Astrocyte (in vitro differentiated cells and primary cell): ENCODE measurements at regions not wholly inside any gene's neighbourhood (a gene's known extent, or its start where the extent isn't known, plus 50 kb on each side); places are given as distances from the start of the nearest gene placed in this dataset.

Experiments used
- DNase-seq: peaks from one replicate; pipeline ENCODE4 v3.0.0-alpha.2; 2010; ENCODE audit warnings: low read depth
- FAIRE-seq: peaks from 2 replicates; lab custom pipeline; 2011; peaks lifted over from hg19 to GRCh38; lab: Jason Lieb, UNC
- H2AFZ ChIP-seq: 2 replicates; pipeline ENCODE4 v1.6.0; 2012; ENCODE audit warnings: low read depth, low read length, inconsistent platforms
- H3K27ac ChIP-seq: 2 replicates; pipeline ENCODE4 v1.5.1; 2011; ENCODE audit warnings: low read depth, low read length, inconsistent platforms
- H3K27me3 ChIP-seq: 2 replicates; pipeline ENCODE4 v1.6.0; 2011; ENCODE audit warnings: low read length, inconsistent platforms; ENCODE audit not compliant: insufficient read depth
- H3K36me3 ChIP-seq: 2 replicates; pipeline ENCODE4 v1.5.1; 2011; ENCODE audit warnings: low read length, inconsistent platforms; ENCODE audit not compliant: insufficient read depth
- H3K4me1 ChIP-seq: 2 replicates; pipeline ENCODE4 v1.5.1; 2011; ENCODE audit warnings: low read length, inconsistent platforms; ENCODE audit not compliant: insufficient read depth
- H3K4me2 ChIP-seq: 2 replicates; pipeline ENCODE4 v1.6.0; 2012; ENCODE audit warnings: low read length, inconsistent platforms
- H3K4me3 ChIP-seq: 2 replicates; pipeline ENCODE4 v1.5.1; 2011; ENCODE audit warnings: low read depth, mild to moderate bottlenecking, low read length, inconsistent platforms; ENCODE audit not compliant: insufficient read depth
- H3K79me2 ChIP-seq: 2 replicates; pipeline ENCODE4 v1.6.0; 2012; ENCODE audit warnings: mild to moderate bottlenecking, low read length, inconsistent platforms; ENCODE audit not compliant: insufficient read depth
- H3K9ac ChIP-seq: 2 replicates; pipeline ENCODE4 v1.6.0; 2012; ENCODE audit warnings: mild to moderate bottlenecking, low read length, inconsistent platforms
- H3K9me3 ChIP-seq: 2 replicates; pipeline ENCODE4 v1.5.1; 2012; ENCODE audit warnings: low read depth, mild to moderate bottlenecking, low read length, inconsistent platforms; ENCODE audit not compliant: insufficient read depth
- H4K20me1 ChIP-seq: 2 replicates; pipeline ENCODE4 v1.6.0; 2012; ENCODE audit warnings: low read length, inconsistent platforms; ENCODE audit not compliant: insufficient read depth
- H3K27ac Mint-ChIP-seq: one replicate; pipeline ENCODE4 v1.8.0; 2021; ENCODE audit warnings: mild to moderate bottlenecking, mixed read lengths; ENCODE audit not compliant: unreplicated experiment
- H3K27me3 Mint-ChIP-seq: one replicate; pipeline ENCODE4 v1.8.0; 2021; ENCODE audit warnings: low read depth, mixed read lengths; ENCODE audit not compliant: unreplicated experiment
- H3K36me3 Mint-ChIP-seq: one replicate; pipeline ENCODE4 v1.8.0; 2021; ENCODE audit warnings: low read depth, mixed read lengths; ENCODE audit not compliant: unreplicated experiment
- H3K4me1 Mint-ChIP-seq: one replicate; pipeline ENCODE4 v1.8.0; 2021; ENCODE audit warnings: low read depth, mixed read lengths; ENCODE audit not compliant: unreplicated experiment
- H3K4me3 Mint-ChIP-seq: one replicate; pipeline ENCODE4 v1.8.0; 2021; ENCODE audit warnings: mild to moderate bottlenecking, moderate library complexity, mixed read lengths; ENCODE audit not compliant: unreplicated experiment
- H3K9me3 Mint-ChIP-seq: one replicate; pipeline ENCODE4 v1.8.0; 2021; ENCODE audit warnings: mild to moderate bottlenecking, mixed read lengths; ENCODE audit not compliant: unreplicated experiment
- CTCF ChIP-seq: IDR thresholded peaks from 2 replicates; pipeline ENCODE4 v1.5.1; 2011; ENCODE audit warnings: low read depth, mild to moderate bottlenecking, inconsistent platforms, low read length, moderate library complexity; ENCODE audit not compliant: insufficient read depth
- EZH2 ChIP-seq: IDR thresholded peaks from 2 replicates; pipeline ENCODE4 v1.6.1; 2012; ENCODE audit warnings: mild to moderate bottlenecking, low read length, inconsistent platforms; ENCODE audit not compliant: insufficient read depth

GRCh38 chr4:38568768-38569167 is 95.2 kb upstream of the KLF3 start:
- no peak for FAIRE-seq
- Histone ChIP-seq H3K4me2 (no peak overlapping the region), H3K36me3 (no peaks in the 10 kb centered on the region), H3K27ac (no peak overlapping the region), H3K79me2 (no peaks in the 10 kb centered on the region), H4K20me1 (no peaks in the 10 kb centered on the region), H3K4me3 (no peak overlapping the region), H3K4me1 (peaks cover 9% of the 10 kb centered on the region), H3K9me3 (no peaks in the 10 kb centered on the region), H3K27me3 (no peaks in the 10 kb centered on the region), H2AFZ (no peak overlapping the region), H3K9ac (no peak overlapping the region)
- Mint-ChIP-seq H3K27ac (no peak overlapping the region), H3K9me3 (no peaks in the 10 kb centered on the region), H3K4me3 (no peak overlapping the region), H3K4me1 (no peaks in the 10 kb centered on the region), H3K36me3 (no peaks in the 10 kb centered on the region), H3K27me3 (peaks cover 3% of the 10 kb centered on the region)
- no peak for DNase-seq
- no peak for TF ChIP-seq CTCF

GRCh38 chr4:38570647-38571276 is 93.2 kb upstream of the KLF3 start:
- DNase-seq = no peak
- no peaks in the 10 kb centered on the region for H3K27me3 ChIP-seq
- Mint-ChIP-seq H3K27ac (no peak overlapping the region), H3K27me3 (peaks cover 3% of the 10 kb centered on the region), H3K36me3 (no peaks in the 10 kb centered on the region), H3K4me3 (no peak overlapping the region), H3K9me3 (no peaks in the 10 kb centered on the region), H3K4me1 (no peaks in the 10 kb centered on the region)
- H3K27ac ChIP-seq = no peak overlapping the region
- no peak overlapping the region for H2AFZ ChIP-seq
- H3K79me2 ChIP-seq = no peaks in the 10 kb centered on the region
- no peak overlapping the region for H3K4me3 ChIP-seq
- no peak overlapping the region for H3K4me2 ChIP-seq
- H3K9ac ChIP-seq = no peak overlapping the region
- no peaks in the 10 kb centered on the region for H4K20me1 ChIP-seq
- FAIRE-seq = no peak
- no peaks in the 10 kb centered on the region for H3K9me3 ChIP-seq
- H3K36me3 ChIP-seq = no peaks in the 10 kb centered on the region
- TF ChIP-seq CTCF = no peak
- no peak for TF ChIP-seq EZH2
- H3K4me1 ChIP-seq = peaks cover under 1% of the 10 kb centered on the region

- Mint-ChIP-seq H3K27ac (no peak overlapping the region), H3K4me1 (no peaks in the 10 kb centered on the region), H3K4me3 (no peak overlapping the region), H3K36me3 (no peaks in the 10 kb centered on the region), H3K9me3 (no peaks in the 10 kb centered on the region), H3K27me3 (peaks cover 3% of the 10 kb centered on the region)
- H4K20me1 ChIP-seq = no peaks in the 10 kb centered on the region
- no peak overlapping the region for H3K4me2 ChIP-seq
- no peak overlapping the region for H3K4me3 ChIP-seq
- H3K36me3 ChIP-seq = no peaks in the 10 kb centered on the region
- H3K79me2 ChIP-seq = no peaks in the 10 kb centered on the region
- no peaks in the 10 kb centered on the region for H3K27me3 ChIP-seq
- DNase-seq (no peak), FAIRE-seq (no peak)
- H3K9ac ChIP-seq = no peak overlapping the region
- H3K9me3 ChIP-seq = no peaks in the 10 kb centered on the region
- H3K27ac ChIP-seq = no peak overlapping the region
- H2AFZ ChIP-seq = no peak overlapping the region
- H3K4me1 ChIP-seq = no peaks in the 10 kb centered on the region
- TF ChIP-seq CTCF = no peak
- TF ChIP-seq EZH2 = no peak
These were observed 91.2 kb upstream of the KLF3 start for GRCh38 chr4:38572793-38573192.
